Femur (tissue), 1 donor: ENCODE measurements at regions not wholly inside any gene's neighbourhood (a gene's known extent, or its start where the extent isn't known, plus 50 kb on each side); places are given as distances from the start of the nearest gene placed in this dataset.
"Not testable (repeated sequence)": the region's sequence is repeated elsewhere in the genome, so short reads cannot be mapped to it uniquely, and the experiment has no call there.

ENCODE experiments used
- DNase-seq: peaks from one replicate; pipeline ENCODE4 v3.0.0-alpha.2; 2017

GRCh38 chr5:159657298-159657697, 259.0 kb upstream of the ADRA1B start:
- no peak for DNase-seq

DNA sequence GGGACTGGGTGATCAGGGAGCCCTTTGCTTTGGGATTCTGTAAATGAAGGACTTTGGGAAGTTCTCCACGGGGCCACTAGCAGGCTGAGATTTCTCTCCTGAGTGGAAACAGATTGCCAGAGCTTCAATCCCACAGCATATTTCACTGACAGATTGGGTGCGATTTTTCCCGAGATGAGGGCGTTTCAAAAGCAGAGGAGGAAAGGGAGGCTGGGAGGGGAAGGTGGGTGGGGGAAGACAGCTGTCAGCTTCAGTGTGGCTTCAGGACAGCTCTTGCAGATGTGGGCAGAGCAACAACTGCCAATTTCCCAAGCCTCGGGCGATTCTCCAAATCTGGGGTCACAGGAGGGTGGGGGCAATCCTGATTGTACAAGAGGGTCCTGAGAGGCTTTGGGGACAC, 258.5 kb upstream of the ADRA1B start:
- peak; percentile 37 for DNase-seq

GRCh38 chr5:159658266-159658925, 257.9 kb upstream of the ADRA1B start:
- no peak for DNase-seq

GRCh38 chr5:159660401-159660800, 255.9 kb upstream of the ADRA1B start:
- DNase-seq = no peak

- no peak for DNase-seq
Observed at GRCh38 chr5:159663986-159664385, 252.3 kb upstream of the ADRA1B start.

DNA sequence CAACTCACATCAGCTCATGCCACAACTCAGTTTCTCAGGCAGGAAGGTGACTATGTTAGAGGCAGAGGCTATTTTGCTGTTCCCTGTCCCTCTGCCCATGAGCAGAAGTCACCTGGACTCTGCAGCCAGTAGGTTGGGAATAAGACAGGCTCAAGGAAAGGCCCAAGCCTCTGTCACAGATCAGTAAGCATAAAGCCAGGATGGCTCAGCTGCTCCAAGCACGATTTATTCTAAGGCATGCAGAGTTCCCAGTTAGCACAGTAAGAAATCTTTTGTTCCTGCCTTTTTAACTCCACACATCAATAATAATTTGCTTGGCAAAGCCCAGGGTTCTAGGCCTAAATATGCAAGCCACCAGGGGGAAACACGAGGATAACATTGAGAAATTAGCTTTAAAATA, 249.0 kb upstream of the ADRA1B start:
- DNase-seq = no peak

DNA sequence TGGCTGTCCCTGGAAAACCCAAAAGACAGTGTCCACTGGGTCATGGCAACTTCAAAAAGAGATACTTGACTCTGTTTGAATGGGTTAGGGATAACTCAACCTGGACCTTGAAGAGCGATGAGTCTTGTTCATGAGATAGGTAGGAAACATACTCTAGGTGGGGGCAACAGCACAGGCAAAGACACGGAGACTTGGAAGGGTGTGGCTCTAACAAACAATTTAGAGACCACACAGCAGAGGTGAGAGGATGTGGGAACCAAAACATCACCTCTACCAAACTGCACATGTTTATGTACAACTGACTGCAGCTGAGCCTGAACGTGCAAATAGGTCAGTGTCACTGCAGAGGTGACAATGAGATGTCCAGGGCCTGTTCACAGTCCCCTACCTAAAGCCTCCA, 247.7 kb upstream of the ADRA1B start:
- no peak for DNase-seq

- no peak for DNase-seq
Observed at GRCh38 chr5:159669559-159669958, 246.7 kb upstream of the ADRA1B start.

GRCh38 chr5:159671886-159672285, 244.4 kb upstream of the ADRA1B start:
- no peak for DNase-seq

GRCh38 chr5:159673538-159673937, 242.7 kb upstream of the ADRA1B start:
- DNase-seq = no peak

DNA sequence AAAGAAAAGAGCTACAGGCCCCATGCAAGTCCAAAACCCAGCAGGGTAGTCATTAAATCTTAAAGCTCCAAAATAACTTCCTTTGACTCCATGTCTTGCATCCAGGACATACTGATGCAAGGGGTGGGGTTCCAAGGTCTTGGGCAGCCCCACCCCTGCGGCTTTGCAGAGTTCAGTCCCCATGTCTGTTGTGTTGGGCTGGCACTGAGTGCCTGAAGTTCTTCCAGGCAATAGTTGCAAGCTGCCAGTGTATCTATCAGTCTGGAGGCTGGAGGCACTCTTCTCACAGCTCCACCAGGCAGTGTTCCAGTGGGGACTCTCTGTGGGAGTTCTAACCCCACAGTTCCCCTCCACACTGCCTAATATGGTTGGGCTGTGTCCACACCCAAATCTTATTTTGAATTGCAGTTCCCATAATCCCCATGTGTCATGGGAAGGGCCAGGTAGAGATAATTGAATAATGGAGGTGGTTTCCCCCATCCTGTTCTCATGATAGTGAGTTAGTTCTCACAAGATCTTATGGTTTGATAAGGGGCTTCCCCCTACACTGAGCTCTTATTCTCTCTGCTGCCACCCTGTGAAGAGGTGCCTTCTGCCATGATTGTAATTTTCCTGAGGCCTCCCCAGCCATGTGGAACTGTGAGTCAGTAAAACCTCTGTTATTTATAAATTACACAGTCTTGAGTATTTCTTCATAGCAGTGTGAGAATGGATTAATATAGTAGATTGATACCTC, 237.5 kb upstream of the ADRA1B start:
- no peak for DNase-seq

DNA sequence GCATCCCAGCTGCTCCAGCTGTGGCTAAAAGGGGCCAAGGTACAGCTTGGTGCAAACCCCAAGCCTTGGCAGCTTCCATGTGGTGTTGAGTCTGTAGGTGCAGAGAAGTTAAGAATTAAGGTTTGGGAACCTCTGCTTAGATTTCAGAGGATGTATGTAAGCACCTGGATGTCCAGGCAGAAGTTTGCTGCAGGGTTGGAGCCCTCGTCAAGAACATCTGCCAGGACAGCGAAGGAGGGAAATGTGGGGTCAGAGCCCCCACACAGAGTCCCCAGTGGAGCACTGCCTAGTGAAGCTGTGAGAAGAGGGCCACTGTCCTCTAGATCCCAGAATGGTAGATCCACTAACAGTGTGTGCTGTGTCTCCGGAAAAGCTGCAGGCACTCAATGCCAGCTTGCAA, 236.2 kb upstream of the ADRA1B start:
- no peak for DNase-seq

GRCh38 chr5:159681661-159682060, 234.6 kb upstream of the ADRA1B start:
- no peak for DNase-seq

DNA sequence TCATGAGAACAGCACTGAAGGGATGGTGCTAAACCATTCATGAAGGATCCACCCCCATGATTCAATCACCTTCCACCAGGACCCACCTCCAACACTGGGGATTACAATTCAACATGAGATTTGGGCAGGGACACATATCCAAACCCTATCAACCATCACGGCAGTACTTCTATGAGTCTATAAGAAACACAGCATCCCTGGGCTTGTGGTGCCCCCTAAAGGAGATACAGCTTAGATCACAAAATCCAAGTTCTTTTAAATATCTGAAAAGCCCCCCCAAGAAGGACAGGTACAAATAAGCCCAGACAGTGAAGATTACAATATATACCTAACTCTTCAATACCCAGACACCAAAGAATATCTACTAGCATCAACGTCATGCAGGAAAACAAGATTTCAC, 233.7 kb upstream of the ADRA1B start:
- no peak for DNase-seq

- not testable (repeated sequence) for DNase-seq
Observed at GRCh38 chr5:159687892-159688291, 228.4 kb upstream of the ADRA1B start.

DNA sequence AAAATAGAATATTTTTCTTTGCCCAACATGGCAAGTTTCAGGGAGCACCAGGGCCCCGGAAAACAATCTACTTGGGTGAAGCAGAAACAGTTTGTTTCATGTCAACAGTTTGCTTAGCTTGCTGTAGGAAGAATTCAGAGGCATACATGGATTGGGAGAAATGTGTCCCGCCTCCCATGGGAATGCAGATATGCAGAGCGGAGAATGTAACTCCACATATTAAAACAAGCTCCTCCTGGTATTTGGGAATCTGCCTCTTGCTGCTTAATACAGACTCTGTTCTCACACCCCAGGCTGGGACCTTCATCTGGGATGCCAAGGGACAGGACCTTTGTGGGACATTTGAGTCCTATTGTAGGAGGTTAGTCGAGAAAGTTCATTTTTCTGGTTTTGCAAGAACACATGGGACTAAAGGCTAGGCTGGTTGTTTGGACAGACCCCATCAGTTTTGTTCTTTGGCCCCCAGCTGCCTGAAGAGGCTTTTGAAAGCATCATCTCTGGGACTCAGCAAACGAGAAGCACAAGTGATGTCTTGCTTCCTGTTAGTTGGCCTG, 220.5 kb upstream of the ADRA1B start:
- DNase-seq = no peak

DNA sequence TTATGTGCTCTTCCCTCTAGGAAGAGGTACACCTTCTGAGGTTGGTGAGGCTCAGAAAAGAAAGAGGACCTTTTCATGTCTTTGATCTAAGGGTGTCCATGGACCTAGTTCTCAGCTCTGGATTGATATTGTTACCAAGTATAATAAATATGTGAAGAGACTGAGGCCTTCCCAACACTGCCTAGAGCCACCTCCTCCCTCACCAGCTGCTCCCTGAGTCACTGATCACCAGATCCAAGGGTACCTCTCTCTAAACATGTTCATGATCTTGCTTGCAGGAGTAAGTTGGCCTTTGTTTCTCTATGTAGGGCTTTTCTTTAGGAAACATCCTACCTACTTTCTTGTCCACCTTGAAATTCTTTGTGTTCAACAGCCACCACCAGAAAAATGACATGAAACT, 218.8 kb upstream of the ADRA1B start:
- no peak for DNase-seq

- no peak for DNase-seq
Observed at GRCh38 chr5:159698322-159698721, 218.0 kb upstream of the ADRA1B start.

GRCh38 chr5:159700016-159700415, 216.3 kb upstream of the ADRA1B start:
- DNase-seq = no peak

- DNase-seq = no peak
Observed at GRCh38 chr5:159702301-159702700, 214.0 kb upstream of the ADRA1B start.

GRCh38 chr5:159702826-159703225, 213.5 kb upstream of the ADRA1B start:
- no peak for DNase-seq

DNA sequence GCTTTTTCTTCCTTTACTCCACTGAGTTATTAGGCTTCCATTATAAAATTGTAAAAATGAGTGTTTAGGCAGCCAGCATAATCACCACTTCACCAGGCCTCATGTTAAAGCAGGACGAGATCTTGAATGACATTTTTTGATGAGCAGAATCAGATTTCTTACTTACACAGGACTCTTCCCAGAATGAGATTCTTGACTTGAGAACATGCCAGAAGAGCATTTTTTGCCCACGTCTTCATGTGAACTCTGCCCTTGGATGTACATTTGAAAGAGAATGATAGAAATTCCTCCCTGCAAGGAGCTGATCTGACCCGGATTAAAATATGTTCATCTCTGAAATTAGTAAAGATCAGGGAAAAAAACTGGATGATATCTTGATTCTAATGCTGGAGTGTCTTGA, 212.1 kb upstream of the ADRA1B start:
- no peak for DNase-seq

DNA sequence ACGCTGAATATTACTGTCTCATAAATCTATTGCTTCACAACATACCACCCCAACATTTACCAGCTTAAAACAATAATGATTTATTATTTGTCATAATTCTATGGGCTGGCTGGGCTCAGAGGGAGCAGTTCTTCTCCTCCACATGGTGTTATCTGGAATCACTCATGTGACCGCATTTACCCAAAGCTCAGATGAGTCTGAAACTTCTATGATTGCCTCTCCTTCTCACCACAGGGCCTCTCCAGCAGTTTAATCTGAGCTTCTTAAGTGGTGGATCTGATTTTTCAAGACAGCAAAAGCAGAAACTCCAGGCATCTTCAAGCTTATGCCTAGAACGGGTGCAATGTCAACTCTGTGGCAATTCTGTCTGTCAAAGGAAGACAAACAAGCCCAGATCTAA, 210.3 kb upstream of the ADRA1B start:
- DNase-seq = no peak

DNA sequence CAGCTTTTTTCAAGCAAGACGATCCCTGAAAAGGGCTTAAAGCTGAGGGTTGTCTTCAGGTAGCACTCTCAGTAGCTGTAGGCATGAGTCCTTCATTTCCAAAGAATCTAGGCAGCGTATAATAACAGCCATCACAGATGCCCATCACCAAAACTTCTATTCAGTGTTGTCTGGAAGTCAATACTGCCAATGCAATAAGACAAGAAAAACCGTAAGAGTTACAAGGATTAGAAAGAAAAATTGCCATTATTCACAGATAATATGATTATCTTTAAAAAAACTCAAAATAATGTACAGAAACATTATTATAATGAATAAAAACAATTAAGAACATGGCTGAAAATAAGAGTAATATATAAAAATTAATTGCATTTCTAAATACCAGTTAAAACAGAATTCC, 208.2 kb upstream of the ADRA1B start:
- DNase-seq = no peak

- DNase-seq = no peak
Observed at GRCh38 chr5:159712672-159713071, 203.6 kb upstream of the ADRA1B start.
